ENCODE measurements at regions not wholly inside any gene's neighbourhood (a gene's known extent, or its start where the extent isn't known, plus 50 kb on each side); places are given as distances from the start of the nearest gene placed in this dataset.

DNA sequence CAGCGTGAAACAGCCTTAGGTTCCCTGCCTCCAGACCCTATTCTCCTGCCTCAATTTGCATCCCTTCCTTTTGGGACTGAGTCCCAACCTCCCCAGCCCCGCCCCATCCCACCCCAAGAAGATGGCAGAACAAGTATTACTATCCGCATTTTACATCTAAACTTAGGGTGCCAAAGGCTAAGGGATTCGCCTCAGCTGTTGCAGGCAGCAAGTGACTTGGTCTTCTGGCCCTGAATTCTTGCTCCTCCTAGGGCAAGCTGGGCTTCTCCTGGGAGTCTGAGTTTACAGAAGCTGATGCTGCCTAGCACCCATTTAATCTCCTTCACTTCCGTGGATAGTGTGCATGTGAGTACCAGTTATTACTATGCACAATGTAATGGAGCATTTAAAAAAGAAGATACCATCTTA is 161.3 kb upstream of the NR5A2 start:
- Histone ChIP-seq H3K4me3 (no peak overlapping the region), H3K9me3 (no peaks in the 10 kb centered on the region), H3K36me3 (no peaks in the 10 kb centered on the region), H3K27ac (no peak overlapping the region), H3K27me3 (no peaks in the 10 kb centered on the region), H3K4me1 (no peaks in the 10 kb centered on the region)
- intact Hi-C loops (cut with DNase I), result no loop called here
- DNase-seq (ENCODE audit: low spot score in 2 of 2), result no peak
- TF ChIP-seq, protein P1, sequence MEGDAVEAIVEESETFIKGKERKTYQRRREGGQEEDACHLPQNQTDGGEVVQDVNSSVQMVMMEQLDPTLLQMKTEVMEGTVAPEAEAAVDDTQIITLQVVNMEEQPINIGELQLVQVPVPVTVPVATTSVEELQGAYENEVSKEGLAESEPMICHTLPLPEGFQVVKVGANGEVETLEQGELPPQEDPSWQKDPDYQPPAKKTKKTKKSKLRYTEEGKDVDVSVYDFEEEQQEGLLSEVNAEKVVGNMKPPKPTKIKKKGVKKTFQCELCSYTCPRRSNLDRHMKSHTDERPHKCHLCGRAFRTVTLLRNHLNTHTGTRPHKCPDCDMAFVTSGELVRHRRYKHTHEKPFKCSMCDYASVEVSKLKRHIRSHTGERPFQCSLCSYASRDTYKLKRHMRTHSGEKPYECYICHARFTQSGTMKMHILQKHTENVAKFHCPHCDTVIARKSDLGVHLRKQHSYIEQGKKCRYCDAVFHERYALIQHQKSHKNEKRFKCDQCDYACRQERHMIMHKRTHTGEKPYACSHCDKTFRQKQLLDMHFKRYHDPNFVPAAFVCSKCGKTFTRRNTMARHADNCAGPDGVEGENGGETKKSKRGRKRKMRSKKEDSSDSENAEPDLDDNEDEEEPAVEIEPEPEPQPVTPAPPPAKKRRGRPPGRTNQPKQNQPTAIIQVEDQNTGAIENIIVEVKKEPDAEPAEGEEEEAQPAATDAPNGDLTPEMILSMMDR (IDR thresholded peaks at IDR 0.05), result no peak

DNA sequence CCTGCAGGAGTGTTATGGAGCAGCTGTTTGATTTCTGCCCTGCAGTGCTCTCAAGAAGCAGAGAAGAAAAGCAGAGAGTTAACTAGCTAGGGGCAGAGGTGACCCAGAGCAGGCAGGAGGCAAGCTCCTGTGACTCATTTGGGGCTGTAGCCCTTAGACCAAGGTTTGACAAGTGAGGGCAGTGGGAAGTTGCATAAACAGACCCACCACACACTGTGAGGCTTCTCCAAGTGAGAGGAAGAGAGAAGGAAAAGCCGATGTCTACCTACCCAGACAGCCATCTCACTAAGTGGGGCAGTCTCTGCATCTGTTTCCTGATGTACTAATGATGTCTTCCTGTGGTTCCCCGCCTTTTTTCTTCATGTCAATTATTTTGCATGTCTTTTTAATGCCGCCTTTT is 159.9 kb upstream of the NR5A2 start:
- TF ChIP-seq, protein P1 (IDR thresholded peaks at IDR 0.05), result no peak
- no peaks in the 10 kb centered on the region for H3K4me1 ChIP-seq
- no peaks in the 10 kb centered on the region for H3K27me3 ChIP-seq
- H3K27ac ChIP-seq, result no peak overlapping the region
- no peaks in the 10 kb centered on the region for H3K9me3 ChIP-seq
- no peak overlapping the region for H3K4me3 ChIP-seq
- DNase-seq (ENCODE audit: low spot score in 2 of 2), result no peak
- intact Hi-C loops (cut with DNase I), result no loop called here
- H3K36me3 ChIP-seq, result no peaks in the 10 kb centered on the region

DNA sequence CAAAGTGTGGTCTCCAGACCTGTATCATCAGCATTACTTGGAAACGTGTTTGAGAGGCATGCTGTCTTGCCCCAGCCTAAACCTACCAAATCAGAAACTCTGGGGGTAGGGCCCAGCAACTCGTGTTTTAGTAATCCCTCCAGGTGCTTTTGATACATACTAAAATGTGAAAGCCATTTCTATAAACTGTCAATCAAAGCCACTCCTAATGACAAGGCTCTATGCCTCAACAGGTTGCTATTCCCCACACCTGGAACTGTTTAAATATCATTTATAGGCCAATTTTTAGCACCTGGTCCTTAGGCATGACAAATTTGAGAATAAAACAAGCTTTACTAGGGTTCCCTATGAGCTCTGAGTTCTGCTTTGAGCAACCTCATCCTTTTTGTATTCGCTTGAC is 158.7 kb upstream of the NR5A2 start:
- no peaks in the 10 kb centered on the region for H3K4me1 ChIP-seq
- no peak for DNase-seq (ENCODE audit: low spot score in 2 of 2)
- intact Hi-C loops (cut with DNase I), result no loop called here
- H3K27ac ChIP-seq, result no peak overlapping the region
- no peaks in the 10 kb centered on the region for H3K27me3 ChIP-seq
- H3K4me3 ChIP-seq, result no peak overlapping the region
- TF ChIP-seq, protein P1 (IDR thresholded peaks at IDR 0.05), result no peak
- no peaks in the 10 kb centered on the region for H3K9me3 ChIP-seq
- H3K36me3 ChIP-seq, result no peaks in the 10 kb centered on the region

DNA sequence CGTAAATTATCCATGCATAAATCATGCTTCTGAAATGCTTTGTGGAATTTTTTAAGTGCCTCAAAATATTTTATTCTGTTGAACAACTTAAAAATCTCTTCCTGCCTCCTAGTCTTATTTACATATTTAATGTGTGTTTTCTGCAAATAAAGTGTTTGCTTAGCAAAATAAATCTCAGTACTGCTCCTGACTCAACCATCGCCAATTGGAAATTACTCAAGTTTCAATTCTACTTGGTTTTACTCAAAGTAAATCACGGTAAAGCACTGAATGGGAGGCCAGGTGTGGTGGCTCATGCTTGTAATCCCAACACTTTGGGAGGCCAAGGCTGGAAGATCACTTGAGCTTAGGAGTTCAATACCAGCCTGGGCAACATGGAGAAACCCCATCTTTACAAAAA is 152.2 kb upstream of the NR5A2 start:
- Histone ChIP-seq H3K9me3 (no peaks in the 10 kb centered on the region), H3K27ac (no peak overlapping the region), H3K4me3 (no peak overlapping the region), H3K4me1 (no peaks in the 10 kb centered on the region), H3K27me3 (no peaks in the 10 kb centered on the region), H3K36me3 (no peaks in the 10 kb centered on the region)
- TF ChIP-seq, protein P1 (IDR thresholded peaks at IDR 0.05), result no peak
- DNase-seq (ENCODE audit: low spot score in 2 of 2), result no peak
- intact Hi-C loops (cut with DNase I), result no loop called here

DNA sequence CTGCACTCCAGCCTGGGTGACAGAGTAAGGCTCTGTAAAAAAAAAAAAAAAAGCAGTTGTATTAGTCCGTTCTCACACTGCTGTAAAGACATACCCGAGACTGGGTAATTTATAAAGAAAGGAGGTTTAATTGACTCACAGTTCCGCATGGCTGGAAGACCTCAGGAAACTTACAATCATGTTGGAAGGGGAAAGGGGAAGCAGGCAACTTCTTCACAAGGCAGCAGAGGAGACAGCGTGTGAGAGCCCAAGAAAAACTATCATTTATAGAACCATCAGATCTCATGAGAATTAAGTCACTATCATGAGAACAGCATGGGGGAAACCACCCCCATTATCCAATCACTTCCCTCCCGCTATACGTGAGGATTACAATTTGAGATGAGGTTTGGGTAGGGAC is 151.7 kb upstream of the NR5A2 start:
- TF ChIP-seq, protein P1 (IDR thresholded peaks at IDR 0.05), result no peak
- no peak overlapping the region for H3K27ac ChIP-seq
- no peaks in the 10 kb centered on the region for H3K27me3 ChIP-seq
- no peaks in the 10 kb centered on the region for H3K9me3 ChIP-seq
- no peak overlapping the region for H3K4me3 ChIP-seq
- no peaks in the 10 kb centered on the region for H3K4me1 ChIP-seq
- no peak for DNase-seq (ENCODE audit: low spot score in 2 of 2)
- no peaks in the 10 kb centered on the region for H3K36me3 ChIP-seq
- intact Hi-C loops (cut with DNase I), result no loop called here

All from ascending aorta (tissue), 2 donors.